HEK293 (cell line): ENCODE measurements at regions not wholly inside any gene's neighbourhood (a gene's known extent, or its start where the extent isn't known, plus 50 kb on each side); places are given as distances from the start of the nearest gene placed in this dataset.

Experiments
- CTCF ChIA-PET: fragments of 350-600 bp; formaldehyde crosslinking; extraction: SDS; loops from one replicate; lab custom pipeline; 2021; ENCODE audit warnings: antibody characterized with exemption; lab: Yijun Ruan, JAX
- POLR2A ChIA-PET: fragments of 300-600 bp; formaldehyde crosslinking; extraction: SDS; loops from one replicate; lab custom pipeline; 2020; ENCODE audit warnings: antibody characterized with exemption, inconsistent platforms; lab: Yijun Ruan, JAX
- H3K27ac ChIP-seq: fragments of 200-500 bp; sonication (Bioruptor generic); 2 replicates; pipeline ENCODE4 v1.5.1; 2014; ENCODE audit warnings: low read depth, low read length, control low read depth, inconsistent platforms; ENCODE audit errors: extremely low read depth
- H3K36me3 ChIP-seq, 2 experiments: fragments of 200-500 bp in 1 of 2; sonication (Bioruptor generic) in 1 of 2; 1 replicate in 1 of 2; 2 replicates in 1 of 2; pipeline ENCODE4 v1.5.1; 2014 to 2017; ENCODE audit warnings: inconsistent platforms in 2 of 2, low read length in 2 of 2; ENCODE audit not compliant: control insufficient read depth in 2 of 2, insufficient read depth in 1 of 2
- H3K4me1 ChIP-seq: fragments of 200-500 bp; sonication (Bioruptor generic); 2 replicates; pipeline ENCODE4 v1.5.1; 2014; ENCODE audit warnings: mild to moderate bottlenecking, low read length, inconsistent platforms; ENCODE audit not compliant: control insufficient read depth, insufficient read depth
- H3K4me3 ChIP-seq: 2 replicates; pipeline ENCODE4 v1.5.1; 2011; ENCODE audit warnings: low read depth, mild to moderate bottlenecking, control low read depth, low read length, moderate library complexity
- H3K9me3 ChIP-seq: fragments of 200-500 bp; sonication (Bioruptor generic); 2 replicates; pipeline ENCODE4 v1.5.1; 2014; ENCODE audit warnings: low read depth, low read length, inconsistent platforms; ENCODE audit not compliant: control insufficient read depth, insufficient read depth
- CTCF ChIP-seq: fragments of 450-650 bp; formaldehyde crosslinking; IDR thresholded peaks from 2 replicates; pipeline ENCODE4 v1.5.1; 2016; ENCODE audit warnings: missing biosample characterization, missing genetic modification characterization
- KLF8 ChIP-seq: fragments of 450-650 bp; formaldehyde crosslinking; IDR thresholded peaks from 2 replicates; pipeline ENCODE4 v1.5.1; 2016; ENCODE audit warnings: missing biosample characterization, missing genetic modification characterization
- PRDM1 ChIP-seq: fragments of 450-650 bp; formaldehyde crosslinking; IDR thresholded peaks from 2 replicates; pipeline ENCODE4; 2016; ENCODE audit warnings: missing biosample characterization, missing genetic modification characterization
- PRDM6 ChIP-seq: fragments of 450-650 bp; formaldehyde crosslinking; IDR thresholded peaks from 2 replicates; pipeline ENCODE4 v1.5.1; 2017; ENCODE audit warnings: missing biosample characterization, missing genetic modification characterization
- REST ChIP-seq: fragments of 450-650 bp; formaldehyde crosslinking; IDR thresholded peaks from 2 replicates; pipeline ENCODE4 v1.5.1; 2016; ENCODE audit warnings: missing biosample characterization, missing genetic modification characterization
- ZBTB17 ChIP-seq: fragments of 450-650 bp; formaldehyde crosslinking; IDR thresholded peaks from 2 replicates; pipeline ENCODE4 v1.5.1; 2016; ENCODE audit warnings: missing biosample characterization, missing genetic modification characterization
- ZBTB48 ChIP-seq: fragments of 450-650 bp; formaldehyde crosslinking; IDR thresholded peaks from 2 replicates; pipeline ENCODE4 v1.5.1; 2016; ENCODE audit warnings: missing biosample characterization, missing genetic modification characterization
- ZNF146 ChIP-seq: fragments of 450-650 bp; formaldehyde crosslinking; IDR thresholded peaks from 2 replicates; pipeline ENCODE4 v1.5.1; 2016; ENCODE audit warnings: missing biosample characterization, missing genetic modification characterization
- ZNF184 ChIP-seq: fragments of 450-650 bp; IDR thresholded peaks from 2 replicates; pipeline ENCODE4 v1.5.1; 2018; ENCODE audit warnings: missing biosample characterization, mild to moderate bottlenecking, missing genetic modification characterization
- ZNF221 ChIP-seq: fragments of 450-650 bp; formaldehyde crosslinking; IDR thresholded peaks from 2 replicates; pipeline ENCODE4 v1.5.1; 2017; ENCODE audit warnings: missing biosample characterization, missing genetic modification characterization, borderline replicate concordance
- ZNF280C ChIP-seq: fragments of 450-650 bp; formaldehyde crosslinking; IDR thresholded peaks from 2 replicates; pipeline ENCODE4 v1.5.1; 2016; ENCODE audit warnings: missing biosample characterization, missing genetic modification characterization
- ZNF350 ChIP-seq: fragments of 450-650 bp; formaldehyde crosslinking; IDR thresholded peaks from 2 replicates; pipeline ENCODE4 v1.5.0; 2017; ENCODE audit warnings: missing biosample characterization, mild to moderate bottlenecking, missing genetic modification characterization
- ZNF529 ChIP-seq: fragments of 450-650 bp; formaldehyde crosslinking; IDR thresholded peaks from 2 replicates; pipeline ENCODE4 v1.5.1; 2017; ENCODE audit warnings: missing genetic modification characterization, missing biosample characterization; ENCODE audit not compliant: insufficient replicate concordance
- ZNF544 ChIP-seq: fragments of 450-650 bp; formaldehyde crosslinking; IDR thresholded peaks from 2 replicates; pipeline ENCODE4 v1.5.0; 2017; ENCODE audit warnings: missing biosample characterization, missing genetic modification characterization
- ZNF555 ChIP-seq: fragments of 450-650 bp; formaldehyde crosslinking; conservative IDR thresholded peaks from 2 replicates; pipeline ENCODE4 v1.5.1; 2017; ENCODE audit warnings: missing biosample characterization, mild to moderate bottlenecking, missing genetic modification characterization, inconsistent platforms
- ZNF701 ChIP-seq: fragments of 450-650 bp; formaldehyde crosslinking; IDR thresholded peaks from 2 replicates; pipeline ENCODE4 v1.5.1; 2016; ENCODE audit warnings: missing biosample characterization, missing genetic modification characterization
- ZNF747 ChIP-seq: fragments of 450-650 bp; formaldehyde crosslinking; IDR thresholded peaks from 2 replicates; pipeline ENCODE4 v1.5.1; 2016; ENCODE audit warnings: missing biosample characterization, missing genetic modification characterization
- ZNF837 ChIP-seq: fragments of 450-650 bp; formaldehyde crosslinking; IDR thresholded peaks from 2 replicates; pipeline ENCODE4 v1.5.1; 2016; ENCODE audit warnings: missing biosample characterization, missing genetic modification characterization

- no peaks in the 10 kb centered on the region for H3K4me1 ChIP-seq
- CTCF ChIA-PET, result interaction anchor here (0.7 to 2.6 kb wide), 8 partner anchors 9 to 366 kb away, joined by 3 to 10 read pairs (median 4); no protein-coding TSS in a partner anchor
- TF ChIP-seq CTCF (tag by site-specific recombination), result no peak
- TF ChIP-seq, all 188 proteins: peak for 0
- Histone ChIP-seq H3K4me3 (no peak overlapping the region), H3K27ac (no peak overlapping the region), H3K36me3 (no peaks in the 10 kb centered on the region), H3K9me3 (no peaks in the 10 kb centered on the region)
- POLR2A ChIA-PET, result no interaction called here
Observed at GRCh38 chr9:73565833-73566465, 414.3 kb downstream of the ANXA1 start.

GRCh38 chr9:73566627-73567026 lies 415.0 kb downstream of the ANXA1 start:
- Histone ChIP-seq H3K4me1 (no peaks in the 10 kb centered on the region), H3K4me3 (no peak overlapping the region), H3K9me3 (no peaks in the 10 kb centered on the region), H3K27ac (no peak overlapping the region), H3K36me3 (no peaks in the 10 kb centered on the region)
- no peak for TF ChIP-seq ZNF837 (tag by site-specific recombination)
- TF ChIP-seq KLF8, result no peak
- no peak for TF ChIP-seq PRDM1 (tag by site-specific recombination)
- TF ChIP-seq REST, result no peak
- no peak for TF ChIP-seq ZNF350 (tag by site-specific recombination)
- TF ChIP-seq ZNF701, result no peak
- no peak for TF ChIP-seq ZBTB17 (tag by site-specific recombination)
- TF ChIP-seq ZNF221 (tag by site-specific recombination), result no peak
- TF ChIP-seq ZNF544 (tag by site-specific recombination), result no peak
- no peak for TF ChIP-seq PRDM6 (tag by site-specific recombination)
- no peak for TF ChIP-seq ZNF555
- TF ChIP-seq ZNF529 (tag by site-specific recombination), result no peak
- TF ChIP-seq ZNF280C (tag by site-specific recombination), result no peak
- TF ChIP-seq ZNF146 (tag by site-specific recombination), result no peak
- no peak for TF ChIP-seq ZNF184
- no peak for TF ChIP-seq ZBTB48 (tag by site-specific recombination)
- no peak for TF ChIP-seq ZNF747
- ChIA-PET POLR2A (no interaction called here), CTCF (interaction anchor here (1.4 to 2.6 kb wide), 3 partner anchors 9 to 367 kb away, joined by 4 to 10 read pairs (median 4); no protein-coding TSS in a partner anchor)
